ENCODE measurements at regions not wholly inside any gene's neighbourhood (a gene's known extent, or its start where the extent isn't known, plus 50 kb on each side); places are given as distances from the start of the nearest gene placed in this dataset.

- TF ChIP-seq CTCF (IDR thresholded peaks at IDR 0.05): no peak
- TF ChIP-seq POLR2A (IDR thresholded peaks at IDR 0.05): no peak
- no peak for TF ChIP-seq POLR2AphosphoS5 (IDR thresholded peaks at IDR 0.05)
- TF ChIP-seq EP300 (IDR thresholded peaks at IDR 0.05; ENCODE audit: low read depth): no peak
Observed at GRCh38 chrX:113728937-113729336, 854.9 kb upstream of the HTR2C start.
